H1 (cell line): ENCODE measurements at regions not wholly inside any gene's neighbourhood (a gene's known extent, or its start where the extent isn't known, plus 50 kb on each side); places are given as distances from the start of the nearest gene placed in this dataset.

ENCODE experiments used
- CTCF ChIA-PET: fragments of 300-600 bp; sonication (Branson Sonifier 250); formaldehyde crosslinking; loops from one replicate; lab custom pipeline; 2021; ENCODE audit not compliant: partially characterized antibody; lab: Charles Lee
- POLR2A ChIA-PET: fragments of 300-600 bp; sonication (Branson Sonifier 250); formaldehyde crosslinking; loops from one replicate; lab custom pipeline; 2021; ENCODE audit warnings: inconsistent platforms; ENCODE audit not compliant: partially characterized antibody; lab: Charles Lee
- DNase-seq, 2 experiments: peaks; one replicate each; pipeline versions ENCODE4 v3.0.0 to v3.0.0-alpha.2; 2010 to 2022; ENCODE audit warnings: low spot score in 2 of 2, low read depth in 1 of 2, mixed read lengths in 1 of 2
- FAIRE-seq: peaks from 2 replicates; lab custom pipeline; 2011; peaks lifted over from hg19 to GRCh38; lab: Jason Lieb, UNC
- H2AFZ ChIP-seq: 2 replicates; pipeline ENCODE4 v1.8.1; 2012; ENCODE audit warnings: low read length, inconsistent platforms
- H2AK5ac ChIP-seq: 2 replicates; pipeline ENCODE4 v1.6.1; 2013; ENCODE audit warnings: low read depth, low read length
- H2BK120ac ChIP-seq: replicated peaks from 2 replicates; pipeline ENCODE3; 2013; ENCODE audit warnings: low read depth, low read length, inconsistent platforms
- H2BK12ac ChIP-seq: 2 replicates; pipeline ENCODE4 v1.6.1; 2013; ENCODE audit warnings: low read depth, low read length
- H2BK15ac ChIP-seq: 2 replicates; pipeline ENCODE4 v1.6.1; 2013; ENCODE audit warnings: low read length
- H2BK20ac ChIP-seq: 2 replicates; pipeline ENCODE4 v1.6.1; 2013; ENCODE audit warnings: low read length
- H2BK5ac ChIP-seq: 2 replicates; pipeline ENCODE4 v1.6.1; 2013; ENCODE audit warnings: low read depth, low read length
- H3K14ac ChIP-seq: 2 replicates; pipeline ENCODE4 v1.6.1; 2013; ENCODE audit warnings: inconsistent platforms; ENCODE audit not compliant: insufficient read length
- H3K18ac ChIP-seq: 2 replicates; pipeline ENCODE4 v1.6.1; 2013; ENCODE audit warnings: low read length; ENCODE audit errors: extremely low read depth
- H3K23ac ChIP-seq: 2 replicates; pipeline ENCODE4 v1.6.1; 2013; ENCODE audit warnings: inconsistent platforms; ENCODE audit not compliant: insufficient read length
- H3K23me2 ChIP-seq: 2 replicates; pipeline ENCODE4 v1.6.1; 2013; ENCODE audit warnings: low read depth, low read length
- H3K27ac ChIP-seq: 2 replicates; pipeline ENCODE4 v1.6.1; 2011; ENCODE audit warnings: low read depth, low read length, inconsistent platforms
- H3K27me3 ChIP-seq, 4 experiments: replicated peaks in 1 of 4; 1 replicate in 1 of 4; 2 replicates in 3 of 4; pipeline versions ENCODE4 v1.6.1 to v1.8.1; 2011 to 2013; ENCODE audit warnings: low read length in 3 of 4, mild to moderate bottlenecking in 3 of 4, inconsistent platforms in 2 of 4, mixed read lengths in 2 of 4, moderate library complexity in 1 of 4; ENCODE audit not compliant: control insufficient read depth in 3 of 4, insufficient read depth in 3 of 4; ENCODE audit errors: extremely low read depth in 1 of 4
- H3K36me3 ChIP-seq, 4 experiments: 2 replicates each; pipeline versions ENCODE4 v1.6.1 to v1.8.1; 2011 to 2013; ENCODE audit warnings: mild to moderate bottlenecking in 4 of 4, low read length in 3 of 4, moderate library complexity in 2 of 4, control low read depth in 1 of 4, inconsistent platforms in 1 of 4; ENCODE audit not compliant: insufficient read depth in 4 of 4, control insufficient read depth in 2 of 4
- H3K4ac ChIP-seq: replicated peaks from 2 replicates; pipeline ENCODE3; 2013; ENCODE audit warnings: low read length, low read depth, mixed read lengths, inconsistent platforms; ENCODE audit not compliant: insufficient read length
- H3K4me1 ChIP-seq, 4 experiments: replicated peaks in 1 of 4; 1 replicate in 1 of 4; 2 replicates in 3 of 4; pipeline versions ENCODE4 v1.6.1 to v1.8.1; 2011 to 2013; ENCODE audit warnings: low read length in 3 of 4, inconsistent platforms in 2 of 4, mixed read lengths in 1 of 4; ENCODE audit not compliant: insufficient read depth in 4 of 4, control insufficient read depth in 3 of 4
- H3K4me2 ChIP-seq, 2 experiments: 2 replicates each; pipeline versions ENCODE4 v1.6.1 to v1.8.1; 2011 to 2013; ENCODE audit warnings: low read depth in 2 of 2, low read length in 2 of 2, control low read depth in 1 of 2, inconsistent platforms in 1 of 2, mild to moderate bottlenecking in 1 of 2; ENCODE audit not compliant: insufficient read depth in 1 of 2
- H3K4me3 ChIP-seq, 4 experiments: fragments of 200-600, 300-600 bp in 1 of 4; sonication (generic), shearing (Covaris generic), sonication (Bioruptor Twin) in 1 of 4; 2 replicates each; pipeline versions ENCODE4 v1.5.1 to v1.8.1; 2011 to 2016; ENCODE audit warnings: low read length in 4 of 4, low read depth in 3 of 4, control low read depth in 2 of 4, inconsistent platforms in 2 of 4, mild to moderate bottlenecking in 2 of 4, mixed read lengths in 1 of 4, moderate library complexity in 1 of 4; ENCODE audit not compliant: insufficient read depth in 2 of 4; ENCODE audit errors: extremely low read depth in 1 of 4
- H3K56ac ChIP-seq: replicated peaks from 2 replicates; pipeline ENCODE3; 2013; ENCODE audit warnings: low read depth, mild to moderate bottlenecking, mixed read lengths, low read length, inconsistent platforms; ENCODE audit not compliant: insufficient read length
- H3K79me1 ChIP-seq: 2 replicates; pipeline ENCODE4 v1.6.1; 2013; ENCODE audit warnings: low read depth, low read length, control low read depth
- H3K79me2 ChIP-seq, 2 experiments: 2 replicates each; pipeline versions ENCODE4 v1.6.1 to v1.8.1; 2012 to 2013; ENCODE audit warnings: low read length in 2 of 2, mild to moderate bottlenecking in 2 of 2, inconsistent platforms in 1 of 2; ENCODE audit not compliant: insufficient read depth in 2 of 2, control insufficient read depth in 1 of 2
- H3K9ac ChIP-seq, 4 experiments: replicated peaks in 1 of 4; 1 replicate in 1 of 4; 2 replicates in 3 of 4; pipeline versions ENCODE4 v1.6.1 to v1.8.1; 2011 to 2013; ENCODE audit warnings: low read depth in 3 of 4, low read length in 3 of 4, control low read depth in 2 of 4, mild to moderate bottlenecking in 2 of 4, moderate library complexity in 2 of 4, inconsistent platforms in 1 of 4; ENCODE audit errors: extremely low read depth in 1 of 4
- H3K9me3 ChIP-seq, 2 experiments: 2 replicates each; pipeline versions ENCODE4 v1.6.1 to v1.8.1; 2012 to 2013; ENCODE audit warnings: mild to moderate bottlenecking in 2 of 2, moderate library complexity in 2 of 2, control low read depth in 1 of 2, inconsistent platforms in 1 of 2, low read depth in 1 of 2, low read length in 1 of 2, mixed read lengths in 1 of 2; ENCODE audit not compliant: insufficient read depth in 2 of 2
- H4K20me1 ChIP-seq, 2 experiments: replicated peaks in 1 of 2; 2 replicates each; pipeline versions ENCODE3 to v1.8.1; 2011 to 2013; ENCODE audit warnings: inconsistent platforms in 2 of 2, low read length in 2 of 2, mild to moderate bottlenecking in 1 of 2; ENCODE audit not compliant: insufficient read depth in 2 of 2, control insufficient read depth in 1 of 2
- H4K5ac ChIP-seq: 2 replicates; pipeline ENCODE4 v1.6.1; 2013; ENCODE audit warnings: low read length, low read depth, mixed read lengths, inconsistent platforms; ENCODE audit not compliant: insufficient read length
- H4K8ac ChIP-seq: 2 replicates; pipeline ENCODE4 v1.8.0; 2013; ENCODE audit warnings: mild to moderate bottlenecking, moderate library complexity, low read length, inconsistent platforms; ENCODE audit not compliant: insufficient read depth; ENCODE audit errors: extremely low read depth
- H4K91ac ChIP-seq: replicated peaks from 2 replicates; pipeline ENCODE3; 2013; ENCODE audit warnings: low read length, mixed read lengths, inconsistent platforms; ENCODE audit not compliant: insufficient read length
- CBX8 ChIP-seq: fragments of 300-800, 300-1000 bp; sonication (generic); IDR thresholded peaks from 2 replicates; pipeline ENCODE4 v1.7.1; 2016; ENCODE audit warnings: low read depth, low read length, borderline replicate concordance
- CTBP2 ChIP-seq: IDR thresholded peaks from 2 replicates; pipeline ENCODE4 v1.7.0; 2011; ENCODE audit warnings: borderline replicate concordance, mild to moderate bottlenecking, moderate library complexity, mixed read lengths, low read length; ENCODE audit not compliant: insufficient read depth, insufficient read length
- FOSL1 ChIP-seq: IDR thresholded peaks from 2 replicates; pipeline ENCODE4 v1.6.1; 2011; ENCODE audit warnings: mild to moderate bottlenecking, low read depth, low read length, moderate library complexity; ENCODE audit not compliant: insufficient read depth
- JUND ChIP-seq: IDR thresholded peaks from 2 replicates; pipeline ENCODE4 v1.6.1; 2011; ENCODE audit warnings: mild to moderate bottlenecking, improper control_type of control experiment, low read length
- KDM4A ChIP-seq: IDR thresholded peaks from one replicate; pipeline ENCODE4 v1.7.1; 2012; ENCODE audit warnings: low read depth, mild to moderate bottlenecking, moderate library complexity, low read length, inconsistent platforms; ENCODE audit not compliant: severe bottlenecking
- RBBP5 ChIP-seq: IDR thresholded peaks from 2 replicates; pipeline ENCODE4 v1.7.1; 2012; ENCODE audit warnings: low read depth, mild to moderate bottlenecking, inconsistent platforms, low read length, moderate library complexity, borderline replicate concordance
- RFX5 ChIP-seq: IDR thresholded peaks from 2 replicates; pipeline ENCODE4 v1.6.1; 2011; ENCODE audit warnings: low read depth, low read length, improper control_type of control experiment, borderline replicate concordance
- TAF1 ChIP-seq: IDR thresholded peaks from 2 replicates; pipeline ENCODE4 v1.6.1; 2011; ENCODE audit warnings: mild to moderate bottlenecking, low read depth, low read length
- WGBS, 2 experiments: shearing (Covaris generic) in 1 of 2; methylation state at CpG; one replicate each; pipeline versions ENCODE4 v1.1.6 to v1.1.7; 2013 to 2015; ENCODE audit warnings: low lambda C conversion rate in 2 of 2, mixed read lengths in 2 of 2, inconsistent platforms in 1 of 2, low coverage in 1 of 2, missing lambda C conversion rate in 1 of 2; ENCODE audit not compliant: insufficient replicate concordance in 2 of 2, insufficient coverage in 1 of 2, insufficient read length in 1 of 2; ENCODE audit errors: extremely low coverage in 1 of 2, missing lambda C conversion rate in 1 of 2; 5-methylcytosine and 5-hydroxymethylcytosine counted together

- H3K4me2 ChIP-seq: no peak overlapping the region
- H4K5ac ChIP-seq: no peak overlapping the region
- H3K4me3 ChIP-seq: no peak overlapping the region
- no peak overlapping the region for H4K91ac ChIP-seq
- H3K27ac ChIP-seq: no peak overlapping the region
- WGBS, 2 experiments: 81% methylated on average over 2 of the region's 2 CpGs; no CpG with 5 or more reads in 1 of the 2 experiments
- H2BK120ac ChIP-seq: no peak overlapping the region
- no peak overlapping the region for H2BK20ac ChIP-seq
- no peaks in the 10 kb centered on the region for H3K79me2 ChIP-seq
- no peaks in the 10 kb centered on the region for H3K79me1 ChIP-seq
- peaks cover 3 to 6% (median 5%) of the 10 kb centered on the region in 4 experiments; a peak in 6 of 7 replicates for H3K4me1 ChIP-seq
- POLR2A ChIA-PET: no interaction called here
- H2BK5ac ChIP-seq: no peak overlapping the region
- H4K20me1 ChIP-seq: no peaks in the 10 kb centered on the region
- DNase-seq (no peak), FAIRE-seq (no peak)
- no peak overlapping the region for H3K23ac ChIP-seq
- no peaks in the 10 kb centered on the region for H3K23me2 ChIP-seq
- no peak overlapping the region for H3K18ac ChIP-seq
- H3K9me3 ChIP-seq: no peaks in the 10 kb centered on the region
- H2AFZ ChIP-seq: no peak overlapping the region
- no peaks in the 10 kb centered on the region for H3K36me3 ChIP-seq
- no peak overlapping the region for H4K8ac ChIP-seq
- no peak overlapping the region for H3K9ac ChIP-seq
- H2BK15ac ChIP-seq: no peak overlapping the region
- no peak overlapping the region for H3K14ac ChIP-seq
- no peak overlapping the region for H3K56ac ChIP-seq
- H2AK5ac ChIP-seq: no peak overlapping the region
- H3K4ac ChIP-seq: no peak overlapping the region
- CTCF ChIA-PET: interaction anchor here (0.8 to 1.9 kb wide), 4 partner anchors 10 to 127 kb away, joined by 3 to 9 read pairs (median 4); no protein-coding TSS in a partner anchor
- H2BK12ac ChIP-seq: no peak overlapping the region
- H3K27me3 ChIP-seq: no peaks in the 10 kb centered on the region
- TF ChIP-seq CTBP2 (no peak), CBX8 (no peak), TAF1 (no peak), RFX5 (no peak), JUND (no peak), FOSL1 (no peak), KDM4A (no peak), RBBP5 (no peak)
These were observed 167.1 kb upstream of the GJB5 start for GRCh38 chr1:34587761-34588160.
